ENCODE measurements at regions not wholly inside any gene's neighbourhood (a gene's known extent, or its start where the extent isn't known, plus 50 kb on each side); places are given as distances from the start of the nearest gene placed in this dataset.
A peak's percentile ranks its signal among the peaks of the same experiment; 100 is the strongest.

DNA sequence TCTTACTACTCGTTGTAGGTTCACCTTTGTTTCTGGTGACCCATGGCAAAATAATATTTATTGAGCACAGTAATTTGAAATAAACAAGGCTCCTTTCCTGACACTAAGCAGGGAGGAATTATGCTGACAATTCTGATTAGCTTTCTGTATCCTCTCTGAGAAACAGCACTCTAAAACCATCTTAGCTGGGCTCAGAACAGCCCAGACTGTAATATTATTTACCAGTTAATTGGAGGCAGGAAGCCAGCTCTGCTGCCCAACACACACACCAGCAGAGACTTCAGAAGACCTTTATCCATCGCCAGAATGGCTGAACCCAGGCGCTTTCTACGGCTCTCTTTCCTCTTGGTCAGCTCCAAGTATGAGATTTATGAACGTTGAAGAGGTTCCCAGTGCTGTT lies 77.6 kb upstream of the FMN2 start:
- DNase-seq (ENCODE audit: low spot score), result no peak

DNA sequence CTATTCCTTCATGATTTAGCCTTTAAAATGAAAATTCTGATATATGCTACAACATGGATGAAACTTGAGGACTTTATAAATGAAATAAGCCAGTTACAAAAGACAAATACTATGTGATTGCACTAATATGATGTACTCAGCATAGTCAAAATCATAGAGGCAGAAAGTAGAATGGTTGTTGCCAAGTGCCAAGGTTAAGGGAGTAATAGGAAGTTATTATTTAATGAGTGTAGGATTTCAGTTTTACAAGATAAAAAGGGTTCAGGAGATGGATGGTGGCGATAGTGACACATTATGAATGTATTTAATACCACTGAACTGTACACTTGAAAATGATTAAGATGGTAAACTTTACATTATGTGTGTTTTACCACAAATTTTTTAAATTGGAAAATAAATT lies 73.1 kb upstream of the FMN2 start:
- TF ChIP-seq, protein P1, sequence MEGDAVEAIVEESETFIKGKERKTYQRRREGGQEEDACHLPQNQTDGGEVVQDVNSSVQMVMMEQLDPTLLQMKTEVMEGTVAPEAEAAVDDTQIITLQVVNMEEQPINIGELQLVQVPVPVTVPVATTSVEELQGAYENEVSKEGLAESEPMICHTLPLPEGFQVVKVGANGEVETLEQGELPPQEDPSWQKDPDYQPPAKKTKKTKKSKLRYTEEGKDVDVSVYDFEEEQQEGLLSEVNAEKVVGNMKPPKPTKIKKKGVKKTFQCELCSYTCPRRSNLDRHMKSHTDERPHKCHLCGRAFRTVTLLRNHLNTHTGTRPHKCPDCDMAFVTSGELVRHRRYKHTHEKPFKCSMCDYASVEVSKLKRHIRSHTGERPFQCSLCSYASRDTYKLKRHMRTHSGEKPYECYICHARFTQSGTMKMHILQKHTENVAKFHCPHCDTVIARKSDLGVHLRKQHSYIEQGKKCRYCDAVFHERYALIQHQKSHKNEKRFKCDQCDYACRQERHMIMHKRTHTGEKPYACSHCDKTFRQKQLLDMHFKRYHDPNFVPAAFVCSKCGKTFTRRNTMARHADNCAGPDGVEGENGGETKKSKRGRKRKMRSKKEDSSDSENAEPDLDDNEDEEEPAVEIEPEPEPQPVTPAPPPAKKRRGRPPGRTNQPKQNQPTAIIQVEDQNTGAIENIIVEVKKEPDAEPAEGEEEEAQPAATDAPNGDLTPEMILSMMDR (IDR thresholded peaks at IDR 0.05; ENCODE audit: borderline replicate concordance, control extremely low read depth, extremely low read depth, insufficient read depth, missing control alignments), result no peak

More for the DNA sequence above, 77.6 kb upstream of the FMN2 start:
- TF ChIP-seq, protein P1 (IDR thresholded peaks at IDR 0.05; ENCODE audit: borderline replicate concordance, control extremely low read depth, extremely low read depth, insufficient read depth, missing control alignments), result no peak
- in situ Hi-C loops (cut with MboI; ENCODE audit: low sequenced_read_pairs, unreplicated experiment), result no loop called here

DNA sequence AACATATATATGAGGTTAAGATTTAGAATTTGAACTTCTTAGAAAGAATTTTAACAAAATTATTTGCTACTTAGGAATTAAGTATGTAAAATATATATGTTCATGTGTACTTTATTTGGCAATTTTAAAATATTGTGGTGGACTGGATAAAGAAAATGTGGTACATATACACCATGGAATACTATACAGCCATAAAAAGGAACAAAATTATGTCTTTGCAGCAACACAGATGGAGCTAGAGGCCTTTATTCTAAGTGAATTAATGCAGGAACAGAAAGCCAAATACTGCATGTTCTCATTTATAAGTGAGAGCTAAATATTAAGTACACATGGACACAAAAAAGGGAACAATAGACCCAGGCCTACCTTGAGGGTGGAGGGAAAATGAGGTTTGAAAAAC lies 72.2 kb upstream of the FMN2 start:
- no peak for DNase-seq (ENCODE audit: low spot score)
- TF ChIP-seq, protein P1 (IDR thresholded peaks at IDR 0.05; ENCODE audit: borderline replicate concordance, control extremely low read depth, extremely low read depth, insufficient read depth, missing control alignments), result no peak
- in situ Hi-C loops (cut with MboI; ENCODE audit: low sequenced_read_pairs, unreplicated experiment), result no loop called here

More for the DNA sequence above, 73.1 kb upstream of the FMN2 start:
- DNase-seq (ENCODE audit: low spot score), result no peak
- in situ Hi-C loops (cut with MboI; ENCODE audit: low sequenced_read_pairs, unreplicated experiment), result no loop called here

DNA sequence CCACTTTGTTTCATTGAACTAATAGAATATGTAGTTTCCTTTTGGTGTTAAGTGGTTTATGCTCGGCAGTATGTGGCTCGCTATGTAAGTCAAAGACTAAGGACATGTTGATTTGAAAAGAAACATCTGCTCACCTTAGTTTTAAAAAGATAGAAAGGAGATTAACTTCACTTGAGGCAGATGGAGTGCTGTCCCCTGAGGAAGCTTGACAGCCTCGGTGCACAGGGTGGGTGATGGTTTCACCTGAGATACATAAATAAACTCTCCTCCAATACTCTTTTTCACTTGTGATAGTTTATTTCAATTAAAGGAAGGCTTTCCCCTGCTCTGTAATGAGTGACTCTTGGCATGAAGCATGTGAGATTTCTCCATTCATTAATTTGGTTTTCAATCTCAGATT lies 70.8 kb upstream of the FMN2 start:
- in situ Hi-C loops (cut with MboI; ENCODE audit: low sequenced_read_pairs, unreplicated experiment), result no loop called here
- TF ChIP-seq, protein P1 (IDR thresholded peaks at IDR 0.05; ENCODE audit: borderline replicate concordance, control extremely low read depth, extremely low read depth, insufficient read depth, missing control alignments), result no peak
- DNase-seq (ENCODE audit: low spot score), result no peak

DNA sequence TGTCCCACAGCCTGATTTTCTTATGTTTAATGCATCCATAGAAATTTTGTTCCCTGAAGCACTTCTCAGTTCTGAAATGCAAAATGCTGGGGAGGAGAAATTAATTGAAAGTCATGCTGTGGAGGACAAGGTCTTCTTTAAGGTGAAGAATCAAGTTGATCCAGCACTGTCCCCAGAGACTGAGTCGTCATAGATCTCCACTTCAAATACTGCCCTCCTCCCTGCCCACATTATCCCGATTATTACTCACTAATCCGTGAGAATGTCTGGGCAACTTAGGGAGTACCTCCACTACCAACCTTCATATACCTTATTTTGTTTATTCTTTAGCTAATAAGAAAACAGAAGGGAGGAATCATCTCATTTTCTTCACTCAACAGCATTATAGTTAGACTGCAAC lies 70.0 kb upstream of the FMN2 start:
- in situ Hi-C loops (cut with MboI; ENCODE audit: low sequenced_read_pairs, unreplicated experiment), result no loop called here
- TF ChIP-seq, protein P1 (IDR thresholded peaks at IDR 0.05; ENCODE audit: borderline replicate concordance, control extremely low read depth, extremely low read depth, insufficient read depth, missing control alignments), result no peak
- DNase-seq (ENCODE audit: low spot score), result no peak

DNA sequence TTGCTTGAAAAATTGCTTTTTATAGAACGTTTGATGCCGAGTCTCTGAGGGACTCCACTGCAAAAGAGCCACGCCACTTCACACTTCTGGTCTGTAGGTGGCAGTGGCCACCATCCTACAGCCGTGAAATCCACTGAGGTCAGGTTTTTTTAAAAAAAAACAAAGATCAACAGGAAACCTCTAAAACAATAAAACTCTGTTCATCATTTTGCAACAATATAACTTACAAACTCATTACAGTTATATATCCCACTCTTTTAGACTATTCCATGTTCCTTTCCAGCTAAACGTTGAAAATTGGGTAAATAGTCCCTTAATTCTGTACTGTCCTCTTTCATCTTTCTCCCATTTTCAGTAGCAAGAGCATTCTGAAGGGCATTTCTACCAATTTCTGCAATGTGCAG lies 64.6 kb upstream of the FMN2 start:
- in situ Hi-C loops (cut with MboI; ENCODE audit: low sequenced_read_pairs, unreplicated experiment), result no loop called here
- TF ChIP-seq, protein P1 (IDR thresholded peaks at IDR 0.05; ENCODE audit: borderline replicate concordance, control extremely low read depth, extremely low read depth, insufficient read depth, missing control alignments), result peak; percentile 52
- peak; percentile 42 for DNase-seq (ENCODE audit: low spot score)

DNA sequence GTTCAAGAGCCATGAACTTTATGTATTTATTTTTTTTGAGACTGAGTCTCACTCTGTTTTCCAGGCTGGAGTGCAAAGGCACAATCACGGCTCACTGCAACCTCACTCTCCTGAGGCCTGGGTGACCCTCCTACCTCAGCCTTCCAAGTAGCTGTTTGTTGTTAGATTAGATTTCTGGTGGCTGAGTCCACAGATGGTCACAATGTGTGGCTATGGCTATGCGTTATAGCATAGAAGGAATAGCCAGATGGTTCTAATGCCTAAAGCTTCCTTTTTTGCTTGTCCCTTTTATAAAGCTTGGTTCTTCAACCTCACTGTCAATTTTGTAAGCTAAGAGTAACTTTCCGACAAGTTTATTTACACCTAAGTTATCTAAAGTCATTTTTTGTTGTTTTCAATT lies 62.3 kb upstream of the FMN2 start:
- TF ChIP-seq, protein P1 (IDR thresholded peaks at IDR 0.05; ENCODE audit: borderline replicate concordance, control extremely low read depth, extremely low read depth, insufficient read depth, missing control alignments), result no peak
- DNase-seq (ENCODE audit: low spot score), result no peak
- in situ Hi-C loops (cut with MboI; ENCODE audit: low sequenced_read_pairs, unreplicated experiment), result no loop called here
